GM06990 (cell line): ENCODE measurements at regions not wholly inside any gene's neighbourhood (a gene's known extent, or its start where the extent isn't known, plus 50 kb on each side); places are given as distances from the start of the nearest gene placed in this dataset.
A peak's percentile ranks its signal among the peaks of the same experiment; 100 is the strongest.

Experiments used
- DNase-seq: peaks from one replicate; pipeline ENCODE4 v3.0.0-alpha.2; 2011; ENCODE audit not compliant: insufficient read length; ENCODE audit errors: extremely low read depth
- H3K27me3 ChIP-seq: replicated peaks from 2 replicates; pipeline ENCODE4 v1.6.0; 2011; ENCODE audit warnings: low read length; ENCODE audit not compliant: control insufficient read depth, insufficient read depth
- H3K36me3 ChIP-seq: 2 replicates; pipeline ENCODE4 v1.5.1; 2011; ENCODE audit warnings: low read length; ENCODE audit not compliant: control insufficient read depth, insufficient read depth
- H3K4me3 ChIP-seq: replicated peaks from 2 replicates; pipeline ENCODE4 v1.5.1; 2011; ENCODE audit warnings: low read depth, mild to moderate bottlenecking, control low read depth, low read length
- TF ChIP-seq, protein P1 (sequence below): IDR thresholded peaks from 2 replicates; pipeline ENCODE4 v1.5.1; 2011; ENCODE audit warnings: low read length, control low read depth, mild to moderate bottlenecking, inconsistent platforms; ENCODE audit not compliant: insufficient read depth, poor library complexity, severe bottlenecking

DNA sequence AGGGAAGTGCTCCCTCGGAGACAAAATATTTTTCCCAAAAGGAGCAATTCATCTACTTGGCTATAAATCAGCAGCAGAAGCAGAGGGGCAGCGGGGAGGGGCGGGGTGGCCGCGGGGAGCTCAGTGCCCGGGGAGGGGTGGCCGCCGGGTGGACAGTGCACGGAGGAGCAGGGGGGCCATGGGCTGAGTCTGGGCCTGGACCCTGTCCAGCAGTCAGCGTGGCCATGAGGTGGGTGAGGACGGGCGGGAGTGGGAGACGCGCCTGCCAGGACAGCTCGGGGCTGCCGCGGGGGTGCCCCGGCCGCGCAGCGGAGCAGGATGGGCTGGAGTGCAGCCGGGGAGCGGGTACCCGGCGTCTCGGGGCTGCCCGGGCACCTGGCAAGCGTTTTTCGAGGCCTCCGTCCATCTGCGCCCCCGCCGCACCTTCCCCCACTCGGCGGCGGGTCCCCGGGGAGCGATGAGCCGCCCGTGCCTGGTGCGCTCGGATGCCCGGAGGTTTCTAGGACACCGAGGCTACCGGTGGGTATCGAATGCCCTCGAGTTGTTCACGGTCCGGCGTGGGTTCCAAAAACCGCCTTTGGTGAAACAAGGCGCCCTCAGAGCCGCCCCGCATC is 229.5 kb downstream of the THBS2 start:
- Histone ChIP-seq H3K27me3 (no peaks in the 10 kb centered on the region), H3K4me3 (no peak overlapping the region), H3K36me3 (no peaks in the 10 kb centered on the region)
- TF ChIP-seq, protein P1, sequence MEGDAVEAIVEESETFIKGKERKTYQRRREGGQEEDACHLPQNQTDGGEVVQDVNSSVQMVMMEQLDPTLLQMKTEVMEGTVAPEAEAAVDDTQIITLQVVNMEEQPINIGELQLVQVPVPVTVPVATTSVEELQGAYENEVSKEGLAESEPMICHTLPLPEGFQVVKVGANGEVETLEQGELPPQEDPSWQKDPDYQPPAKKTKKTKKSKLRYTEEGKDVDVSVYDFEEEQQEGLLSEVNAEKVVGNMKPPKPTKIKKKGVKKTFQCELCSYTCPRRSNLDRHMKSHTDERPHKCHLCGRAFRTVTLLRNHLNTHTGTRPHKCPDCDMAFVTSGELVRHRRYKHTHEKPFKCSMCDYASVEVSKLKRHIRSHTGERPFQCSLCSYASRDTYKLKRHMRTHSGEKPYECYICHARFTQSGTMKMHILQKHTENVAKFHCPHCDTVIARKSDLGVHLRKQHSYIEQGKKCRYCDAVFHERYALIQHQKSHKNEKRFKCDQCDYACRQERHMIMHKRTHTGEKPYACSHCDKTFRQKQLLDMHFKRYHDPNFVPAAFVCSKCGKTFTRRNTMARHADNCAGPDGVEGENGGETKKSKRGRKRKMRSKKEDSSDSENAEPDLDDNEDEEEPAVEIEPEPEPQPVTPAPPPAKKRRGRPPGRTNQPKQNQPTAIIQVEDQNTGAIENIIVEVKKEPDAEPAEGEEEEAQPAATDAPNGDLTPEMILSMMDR, result no peak
- DNase-seq, result no peak

GRCh38 chr6:169023161-169023874 is 230.3 kb downstream of the THBS2 start:
- no peaks in the 10 kb centered on the region for H3K36me3 ChIP-seq
- no peak for DNase-seq
- TF ChIP-seq, protein P1, result no peak
- H3K4me3 ChIP-seq, result no peak overlapping the region
- H3K27me3 ChIP-seq, result no peaks in the 10 kb centered on the region

DNA sequence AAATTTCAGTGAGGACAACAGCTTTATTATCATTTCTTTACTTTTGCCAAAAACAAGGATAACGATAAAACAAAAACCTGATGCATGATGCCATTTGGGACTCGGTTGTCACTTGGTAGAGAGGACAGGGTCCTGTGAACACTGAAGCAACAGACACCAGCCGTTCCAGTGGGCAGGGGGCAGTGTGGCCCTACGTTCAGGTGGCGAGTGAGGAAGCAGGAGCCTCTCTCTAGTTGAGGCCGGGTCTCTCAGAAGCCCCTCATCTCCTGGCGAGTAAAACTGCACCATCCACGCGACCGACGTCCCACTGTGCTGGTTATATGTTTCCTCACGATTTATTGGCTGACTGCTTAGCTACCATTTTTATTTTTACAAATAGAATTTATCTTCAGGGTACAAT is 231.6 kb downstream of the THBS2 start:
- H3K4me3 ChIP-seq, result no peak overlapping the region
- H3K27me3 ChIP-seq, result no peaks in the 10 kb centered on the region
- TF ChIP-seq, protein P1, result peak; percentile 12
- no peak for DNase-seq
- H3K36me3 ChIP-seq, result no peaks in the 10 kb centered on the region

DNA sequence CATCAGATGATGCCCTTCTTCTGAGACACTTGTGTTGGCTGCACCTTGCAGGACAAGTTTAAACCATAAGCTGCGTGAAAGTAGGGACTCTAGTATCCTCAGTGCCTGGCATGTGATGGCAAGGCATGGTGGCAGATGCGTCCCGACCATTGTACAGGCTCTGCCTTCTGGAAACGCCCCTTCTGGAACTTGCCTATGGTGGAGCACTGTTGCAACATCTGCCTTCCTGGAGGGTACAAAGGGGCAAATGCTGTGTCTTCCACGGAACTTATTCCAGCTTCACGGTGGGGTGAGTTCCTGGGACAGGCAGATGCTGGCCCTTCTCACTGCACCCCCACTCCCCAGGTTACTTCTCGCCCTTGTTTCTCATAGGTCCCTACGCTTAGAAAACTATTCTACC is 232.8 kb downstream of the THBS2 start:
- TF ChIP-seq, protein P1, result no peak
- Histone ChIP-seq H3K4me3 (no peak overlapping the region), H3K27me3 (no peaks in the 10 kb centered on the region), H3K36me3 (no peaks in the 10 kb centered on the region)
- DNase-seq, result no peak

DNA sequence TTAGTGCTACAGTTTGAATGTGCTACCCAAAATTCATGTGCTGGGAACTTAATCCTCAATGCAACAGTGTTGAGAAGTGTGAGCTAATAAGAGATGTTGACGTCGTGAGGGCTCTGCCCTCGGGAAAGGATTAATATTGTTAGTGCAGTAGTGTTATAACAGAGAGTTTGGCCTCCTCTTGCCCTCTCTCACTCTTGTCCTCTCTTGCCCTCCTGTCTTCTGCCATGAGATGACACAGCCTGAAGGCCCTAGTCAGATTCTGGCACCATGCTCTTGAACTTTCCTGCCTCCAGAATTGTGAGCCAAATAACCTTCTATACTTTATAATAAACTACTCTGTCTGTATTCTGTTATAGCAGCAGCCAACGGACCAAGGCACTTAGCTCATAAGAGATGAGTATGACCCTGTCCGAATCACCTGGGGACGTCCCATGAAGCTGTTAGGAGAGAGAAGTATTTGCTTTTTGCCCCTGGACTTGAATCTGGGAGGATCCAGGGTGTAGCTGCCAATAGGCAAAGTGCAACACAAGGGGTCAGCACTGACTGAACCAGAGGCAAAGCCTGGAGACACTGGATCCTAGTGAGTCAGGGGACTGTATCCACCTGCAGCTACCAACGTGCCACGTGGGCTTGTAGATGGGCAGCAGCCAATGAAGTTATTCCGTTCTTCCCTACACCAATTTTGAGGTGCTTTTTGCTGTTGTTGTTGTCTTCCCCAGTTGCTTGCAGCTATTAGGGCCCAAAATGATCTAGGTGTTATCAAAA is 233.7 kb downstream of the THBS2 start:
- TF ChIP-seq, protein P1, result no peak
- no peak for DNase-seq
- no peaks in the 10 kb centered on the region for H3K36me3 ChIP-seq
- no peak overlapping the region for H3K4me3 ChIP-seq
- no peaks in the 10 kb centered on the region for H3K27me3 ChIP-seq
